HG03575 (cell line): ENCODE measurements at regions not wholly inside any gene's neighbourhood (a gene's known extent, or its start where the extent isn't known, plus 50 kb on each side); places are given as distances from the start of the nearest gene placed in this dataset.

Experiments used
- ATAC-seq: cut with Tn5 transposase; IDR thresholded peaks from one replicate; pipeline ENCODE4 v1.9.1; 2021; ENCODE audit not compliant: unreplicated experiment, insufficient number of reproducible peaks, low FRiP score; ENCODE audit errors: extremely low read depth

DNA sequence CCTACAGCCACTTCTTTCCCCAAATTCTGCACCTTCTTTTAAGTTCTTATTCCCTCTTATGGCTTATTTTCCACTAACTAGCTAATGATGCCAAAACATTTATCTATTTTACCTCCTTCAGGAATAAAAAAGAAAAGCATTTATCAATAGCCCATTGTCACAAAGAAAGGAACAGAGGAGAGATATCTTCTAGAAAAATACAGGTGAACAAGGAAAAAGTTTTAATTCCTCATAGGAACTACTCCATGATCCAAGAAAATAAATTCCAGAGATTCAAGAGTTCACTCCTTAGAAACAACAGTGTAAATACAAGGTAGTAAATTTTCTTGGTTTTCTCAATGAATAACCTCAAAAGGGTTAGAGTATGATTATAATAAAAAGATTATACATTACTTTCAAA, 52.6 kb upstream of the TOP3B start:
- no peak for ATAC-seq

DNA sequence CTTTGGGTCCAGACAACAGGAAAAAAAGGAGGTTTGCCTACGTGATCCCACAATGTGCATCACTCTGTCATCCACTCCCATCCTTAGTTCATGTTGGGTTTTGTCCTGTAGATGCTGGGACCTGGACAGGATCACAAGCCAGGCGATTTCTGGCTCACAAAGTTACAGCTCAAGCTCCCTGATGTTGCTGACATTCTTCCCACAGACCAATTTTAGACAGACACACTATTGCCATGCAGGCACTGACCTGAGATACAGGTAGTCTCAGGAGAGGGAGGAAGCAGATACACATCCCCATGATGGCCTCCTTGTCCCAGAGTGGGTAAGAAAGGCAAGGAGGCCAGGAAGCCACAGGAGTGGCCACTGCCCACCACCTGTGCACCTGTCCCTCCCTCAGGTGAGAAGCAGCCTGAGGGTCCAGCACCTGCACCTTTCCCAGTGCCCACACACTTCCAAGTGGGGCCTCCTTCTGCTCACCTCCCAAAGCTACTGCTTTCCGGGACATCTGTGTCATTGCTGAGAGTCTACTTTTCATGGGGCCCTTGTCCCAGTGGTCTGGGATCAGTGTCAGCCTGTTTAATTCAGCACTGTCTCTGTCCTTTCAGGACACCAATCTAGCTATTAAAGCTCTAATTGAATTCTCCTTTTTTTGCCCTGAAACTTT, 52.0 kb upstream of the TOP3B start:
- no peak for ATAC-seq

DNA sequence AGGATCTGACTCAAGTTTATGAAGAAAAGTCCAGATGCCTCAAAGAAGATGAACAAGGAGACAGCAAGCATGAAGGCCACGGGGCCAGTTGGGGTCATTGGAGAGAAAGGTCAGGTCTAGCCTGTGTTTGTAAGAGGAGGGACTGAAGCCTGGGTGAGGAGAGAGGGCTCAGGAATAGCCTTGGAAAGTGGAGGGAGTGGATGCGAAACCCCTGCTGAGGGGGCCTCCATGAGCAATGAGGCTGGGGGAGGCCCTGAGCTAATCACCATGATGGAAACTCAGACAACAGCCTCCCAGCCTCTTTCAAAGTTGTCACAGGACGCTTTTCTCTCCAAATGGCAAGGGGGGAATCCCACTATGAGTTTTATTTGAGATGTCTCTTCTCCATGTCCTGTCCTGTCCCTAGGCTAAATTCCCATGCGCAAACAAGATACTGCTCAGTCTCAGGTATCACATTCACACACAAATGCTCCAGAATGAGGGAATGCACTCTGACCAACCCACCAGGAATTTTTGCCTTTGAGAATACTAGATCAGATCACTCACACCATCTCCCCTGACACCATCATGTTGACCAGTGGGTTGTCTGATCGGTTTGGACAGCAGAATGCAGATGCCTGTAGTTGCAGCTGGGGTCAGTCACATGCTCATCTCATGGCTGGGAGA, 51.3 kb upstream of the TOP3B start:
- ATAC-seq, result no peak

DNA sequence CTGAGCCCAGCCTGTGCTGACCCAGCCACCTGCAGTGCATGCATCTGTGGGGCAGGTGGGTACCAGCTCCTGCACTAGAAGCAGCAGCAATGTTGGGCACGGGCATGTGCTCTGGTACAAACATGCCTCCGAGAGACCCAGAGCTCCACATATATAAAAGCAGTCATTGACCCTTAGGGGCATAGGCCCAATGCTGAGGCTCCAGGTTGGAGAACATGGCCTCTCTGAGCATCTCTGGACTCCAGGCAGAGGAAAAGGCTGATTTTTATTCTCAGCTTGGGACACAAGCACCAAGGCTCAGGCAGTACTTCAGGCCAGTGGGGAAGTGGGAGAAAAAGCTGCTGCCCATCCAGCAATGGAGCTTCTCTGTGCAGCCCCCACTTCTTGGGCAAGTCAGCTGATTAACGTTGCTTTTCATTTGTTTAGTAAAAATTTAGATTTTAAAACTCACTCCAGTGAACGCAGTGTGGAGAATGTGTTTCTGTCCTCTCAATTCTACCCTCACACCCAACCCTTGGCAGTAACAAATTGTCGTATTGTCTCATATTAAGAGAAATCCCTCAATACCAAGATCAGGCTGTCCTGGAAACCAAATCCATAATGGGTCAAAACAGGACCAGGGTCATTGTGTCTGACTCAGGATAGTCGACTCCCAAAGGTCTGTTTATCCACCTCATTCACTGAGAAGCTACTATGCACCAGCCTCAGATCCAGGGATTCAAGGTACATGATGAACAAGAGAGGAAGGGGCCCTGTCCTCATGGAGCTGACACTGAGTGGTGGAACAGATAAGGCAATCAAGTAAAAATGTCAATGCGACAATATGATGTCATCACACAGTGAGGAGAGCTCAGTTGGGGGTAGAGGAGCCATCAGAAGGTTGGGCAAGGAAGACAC, 50.6 kb upstream of the TOP3B start:
- ATAC-seq, result no peak

DNA sequence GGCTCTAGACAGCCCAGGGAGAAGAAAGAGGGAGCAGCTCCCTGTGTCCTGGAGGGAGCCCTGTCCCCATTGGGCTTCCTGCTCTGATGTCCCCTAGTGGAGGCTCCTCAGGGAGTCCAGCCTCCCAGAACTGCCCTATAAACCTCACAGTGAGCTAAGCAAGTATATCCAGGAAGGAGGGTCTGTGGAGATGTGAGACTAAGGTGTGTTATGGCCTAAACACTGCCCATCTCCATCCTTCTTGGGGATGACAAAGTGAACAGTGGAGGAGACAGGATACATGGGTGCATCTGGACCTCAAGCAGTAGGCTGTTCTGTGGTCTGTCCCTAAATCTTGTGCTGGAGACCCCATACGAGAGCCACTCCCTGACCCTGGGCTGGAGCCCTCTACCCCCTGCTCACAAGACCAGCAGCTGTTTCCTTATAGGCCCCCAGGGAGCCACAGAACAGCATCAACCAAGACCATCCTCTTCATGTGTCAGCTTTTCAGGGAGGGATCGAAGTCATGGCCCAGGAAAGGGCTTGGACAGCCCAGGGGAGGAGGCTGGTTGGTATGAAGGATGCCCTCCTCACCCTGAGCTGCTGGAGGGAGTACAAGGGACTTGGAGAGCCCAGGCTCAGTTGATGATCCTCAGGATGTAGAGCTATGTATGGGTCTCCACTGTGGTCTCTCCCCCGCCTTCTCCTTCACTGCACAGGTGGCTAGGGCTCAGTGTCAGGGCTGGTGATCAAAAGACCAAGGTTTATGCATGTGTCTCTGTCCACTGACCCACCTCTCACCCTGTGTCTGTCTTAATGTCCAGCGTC, 49.7 kb upstream of the TOP3B start:
- ATAC-seq, result no peak
